Activated T-helper 1 cell treated with anti-CD3 and anti-CD28 coated beads, Interleukin-12 subunit alpha, Interleukin-12 subunit beta, Interleukin-2, Interleukin-4 antibody, amounts not matched to agents 30 ng/mL and 10 ng/mL and 1 ng/mL, durations not matched to agents 14 hours and 24 hours and 36 hours (primary cell): ENCODE measurements at regions not wholly inside any gene's neighbourhood (a gene's known extent, or its start where the extent isn't known, plus 50 kb on each side); places are given as distances from the start of the nearest gene placed in this dataset.

Source experiments
- DNase-seq: peaks from one replicate; pipeline ENCODE4 v3.0.0; 2021; ENCODE audit warnings: low spot score
- H3K27ac Mint-ChIP-seq: one replicate; pipeline ENCODE4 v1.8.0; 2021; ENCODE audit warnings: mild to moderate bottlenecking, mixed read lengths
- H3K27me3 Mint-ChIP-seq: one replicate; pipeline ENCODE4 v1.8.0; 2022; ENCODE audit warnings: mild to moderate bottlenecking, moderate library complexity, mixed read lengths; ENCODE audit not compliant: insufficient read depth
- H3K36me3 Mint-ChIP-seq: one replicate; pipeline ENCODE4 v1.8.0; 2021; ENCODE audit warnings: low read depth, mixed read lengths
- H3K4me1 Mint-ChIP-seq: one replicate; pipeline ENCODE4 v1.8.0; 2021; ENCODE audit warnings: low read depth, mixed read lengths
- H3K4me3 Mint-ChIP-seq: one replicate; pipeline ENCODE4 v1.8.0; 2021; ENCODE audit warnings: mild to moderate bottlenecking, moderate library complexity, mixed read lengths
- H3K9me3 Mint-ChIP-seq: one replicate; pipeline ENCODE4 v1.8.0; 2021; ENCODE audit warnings: mixed read lengths
- intact Hi-C: fragments of 100-400 bp; cut with micrococcal nuclease; formaldehyde crosslinking; loops from one replicate; pipeline ENCODE4 v1.15.1; 2024

DNA sequence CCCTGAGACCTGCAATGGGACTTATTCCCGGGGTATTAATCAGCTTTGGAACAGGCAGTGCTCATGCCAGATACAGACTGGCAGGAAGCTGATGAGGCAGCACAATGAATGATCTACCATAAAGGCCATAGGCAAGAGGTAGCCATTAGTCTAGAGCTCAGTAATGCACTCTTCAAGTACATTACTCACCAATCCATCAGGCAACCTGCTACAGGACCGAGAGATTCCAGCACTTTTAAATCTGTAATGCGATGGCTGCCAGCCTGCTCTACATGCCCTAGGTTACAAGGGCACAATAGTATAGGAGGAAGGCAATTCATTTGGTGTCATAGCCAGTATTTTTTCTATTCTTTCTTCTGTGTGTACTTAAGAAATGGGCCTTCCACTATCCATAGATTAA lies 217.8 kb upstream of the PMFBP1 start:
- no peak for DNase-seq
- H3K27ac Mint-ChIP-seq = no peak overlapping the region
- peaks cover 5% of the 10 kb centered on the region for H3K9me3 Mint-ChIP-seq
- intact Hi-C loops = no loop called here
- H3K4me1 Mint-ChIP-seq = no peaks in the 10 kb centered on the region
- H3K36me3 Mint-ChIP-seq = no peaks in the 10 kb centered on the region
- H3K27me3 Mint-ChIP-seq = peaks cover 2% of the 10 kb centered on the region
- no peak overlapping the region for H3K4me3 Mint-ChIP-seq

- intact Hi-C loops = no loop called here
- Mint-ChIP-seq H3K4me3 (no peak overlapping the region), H3K36me3 (no peaks in the 10 kb centered on the region), H3K27me3 (peaks cover 2% of the 10 kb centered on the region), H3K4me1 (no peaks in the 10 kb centered on the region), H3K27ac (no peak overlapping the region), H3K9me3 (no peaks in the 10 kb centered on the region)
- DNase-seq = no peak
These were observed 216.1 kb upstream of the PMFBP1 start for GRCh38 chr16:72388007-72388406.

- intact Hi-C loops = no loop called here
- DNase-seq = no peak
- H3K4me1 Mint-ChIP-seq = no peaks in the 10 kb centered on the region
- peaks cover 2% of the 10 kb centered on the region for H3K27me3 Mint-ChIP-seq
- H3K27ac Mint-ChIP-seq = no peak overlapping the region
- peaks cover 4% of the 10 kb centered on the region for H3K9me3 Mint-ChIP-seq
- no peaks in the 10 kb centered on the region for H3K36me3 Mint-ChIP-seq
- no peak overlapping the region for H3K4me3 Mint-ChIP-seq
These were observed 212.7 kb upstream of the PMFBP1 start for GRCh38 chr16:72384651-72385050.

DNA sequence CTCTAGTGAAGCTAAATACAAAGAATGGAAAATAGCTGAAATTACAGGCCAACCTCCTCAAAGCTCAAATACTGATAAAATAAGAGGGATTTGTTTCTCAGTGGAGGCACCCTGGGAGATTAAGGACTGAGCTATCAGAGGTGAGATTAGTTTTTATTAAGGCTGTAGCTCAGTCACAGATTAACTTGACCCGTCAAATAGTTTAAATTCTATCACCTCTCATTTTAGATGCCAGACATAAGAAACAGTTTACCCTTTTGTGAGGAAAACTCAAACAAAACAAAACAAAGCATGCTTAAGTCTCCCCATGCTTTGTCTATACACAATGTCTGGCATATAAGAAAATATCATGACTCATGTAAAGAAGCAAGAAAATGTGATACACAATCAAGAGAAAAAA lies 208.3 kb upstream of the PMFBP1 start:
- DNase-seq = no peak
- Mint-ChIP-seq H3K27me3 (no peaks in the 10 kb centered on the region), H3K4me3 (no peak overlapping the region), H3K36me3 (no peaks in the 10 kb centered on the region), H3K9me3 (peaks cover 4% of the 10 kb centered on the region), H3K27ac (no peak overlapping the region), H3K4me1 (no peaks in the 10 kb centered on the region)
- intact Hi-C loops = no loop called here

DNA sequence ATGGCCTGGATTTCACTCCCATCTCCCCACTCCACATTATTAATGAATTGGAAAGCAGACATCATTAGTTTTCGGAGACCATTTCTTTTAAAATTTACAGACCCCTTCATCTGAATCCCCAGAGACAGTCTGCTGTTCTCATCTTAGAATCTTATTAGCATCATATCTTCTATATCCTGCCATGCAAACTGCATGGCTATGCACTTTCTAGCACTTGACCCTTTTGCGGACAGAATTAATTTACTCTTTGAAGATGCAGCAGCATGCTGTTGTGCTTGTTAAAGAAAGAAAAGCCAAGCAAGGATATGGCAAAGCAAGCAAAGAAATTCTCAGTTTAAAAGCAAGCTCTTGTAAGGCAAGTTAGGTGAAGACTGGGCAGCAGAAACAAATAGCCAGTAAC lies 201.2 kb upstream of the PMFBP1 start:
- H3K27ac Mint-ChIP-seq = no peak overlapping the region
- no peaks in the 10 kb centered on the region for H3K27me3 Mint-ChIP-seq
- intact Hi-C loops = no loop called here
- no peaks in the 10 kb centered on the region for H3K36me3 Mint-ChIP-seq
- H3K4me1 Mint-ChIP-seq = no peaks in the 10 kb centered on the region
- no peak overlapping the region for H3K4me3 Mint-ChIP-seq
- no peak for DNase-seq
- H3K9me3 Mint-ChIP-seq = no peaks in the 10 kb centered on the region

DNA sequence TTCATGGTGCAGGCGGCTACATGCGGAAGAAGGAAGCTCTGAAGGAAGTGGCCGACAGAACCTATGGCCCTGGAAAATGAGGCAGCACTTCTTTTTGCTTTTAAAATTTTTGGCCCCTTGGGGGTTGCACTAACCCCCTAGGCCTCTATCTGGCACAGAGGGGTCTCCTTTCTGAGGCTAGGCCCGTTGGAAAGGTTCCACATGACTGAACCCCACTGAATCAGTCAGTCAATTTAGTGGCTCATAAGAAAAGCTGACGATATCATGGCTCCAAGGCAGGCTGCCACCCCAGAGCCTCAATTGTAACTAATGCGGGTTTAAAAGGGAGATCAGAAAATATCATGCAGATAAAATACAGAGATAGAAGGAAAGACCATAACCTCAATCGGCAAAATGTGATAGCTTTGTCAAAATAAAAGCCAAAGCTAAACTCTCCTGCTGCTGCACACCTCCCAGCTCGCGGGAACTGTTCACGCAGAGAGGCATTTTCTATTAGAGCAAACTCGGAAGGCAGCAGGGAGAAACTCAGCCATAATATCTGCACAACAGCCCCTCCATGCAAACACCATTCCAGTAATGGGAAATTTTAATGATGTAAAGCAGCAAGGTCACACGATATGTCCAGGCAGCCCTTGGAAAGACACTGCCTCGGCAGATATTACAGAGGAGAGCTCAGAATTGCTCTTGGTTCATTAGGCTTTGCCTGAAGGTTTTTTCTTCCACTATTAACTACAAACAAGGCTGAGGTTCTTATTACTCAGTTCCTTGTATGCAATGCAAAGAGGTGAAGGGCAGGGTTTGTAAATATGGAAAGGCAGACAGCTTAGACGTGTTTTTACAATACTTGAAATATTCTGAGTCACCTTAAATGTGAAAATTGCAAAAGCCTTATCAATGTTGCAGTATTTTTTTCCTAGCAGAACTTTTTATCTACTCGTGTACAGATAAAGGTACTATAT lies 200.4 kb upstream of the PMFBP1 start:
- H3K36me3 Mint-ChIP-seq = no peaks in the 10 kb centered on the region
- H3K4me1 Mint-ChIP-seq = no peaks in the 10 kb centered on the region
- no peak overlapping the region for H3K4me3 Mint-ChIP-seq
- no peaks in the 10 kb centered on the region for H3K9me3 Mint-ChIP-seq
- no peak for DNase-seq
- intact Hi-C loops = no loop called here
- H3K27ac Mint-ChIP-seq = no peak overlapping the region
- H3K27me3 Mint-ChIP-seq = no peaks in the 10 kb centered on the region

DNA sequence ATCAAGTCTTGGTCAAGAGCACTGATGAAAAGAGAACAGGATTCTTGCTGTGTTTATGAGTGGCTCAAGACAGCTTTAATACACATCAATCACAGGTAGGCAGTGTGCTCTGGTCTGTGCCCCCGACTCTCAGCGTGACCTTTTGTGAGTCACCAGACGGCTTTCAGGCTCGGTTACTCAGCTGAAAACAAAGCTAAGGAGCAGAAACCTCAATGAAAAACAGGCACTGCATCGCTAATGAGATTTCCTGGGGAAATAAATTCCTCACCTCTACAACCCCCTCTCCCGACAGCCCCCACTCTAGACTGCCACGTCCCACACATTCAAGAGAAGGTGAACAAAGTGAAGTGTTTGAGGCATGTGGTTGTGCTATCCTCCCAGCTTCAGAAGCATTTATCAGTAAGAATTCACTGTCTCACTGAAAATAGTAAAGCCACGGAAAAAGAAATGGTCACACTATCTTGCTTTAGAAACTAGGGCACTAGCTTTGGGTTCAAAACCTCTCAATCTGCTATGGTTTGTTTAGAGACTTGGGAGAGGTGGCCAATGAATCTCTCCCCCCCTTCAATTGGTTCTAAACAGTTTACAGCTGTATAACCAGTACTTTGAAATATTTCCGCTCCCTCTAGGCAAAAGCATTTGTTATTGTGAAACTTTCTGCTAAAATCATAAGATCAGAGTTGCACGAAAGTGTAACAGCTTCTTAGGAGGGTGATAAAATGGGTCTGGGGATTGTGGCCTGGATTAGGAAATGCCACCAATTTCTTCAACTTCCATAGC lies 199.5 kb upstream of the PMFBP1 start:
- intact Hi-C loops = no loop called here
- no peaks in the 10 kb centered on the region for H3K9me3 Mint-ChIP-seq
- no peaks in the 10 kb centered on the region for H3K27me3 Mint-ChIP-seq
- no peaks in the 10 kb centered on the region for H3K4me1 Mint-ChIP-seq
- no peak for DNase-seq
- H3K36me3 Mint-ChIP-seq = no peaks in the 10 kb centered on the region
- no peak overlapping the region for H3K27ac Mint-ChIP-seq
- H3K4me3 Mint-ChIP-seq = no peak overlapping the region

GRCh38 chr16:72369274-72369673 lies 197.3 kb upstream of the PMFBP1 start:
- Mint-ChIP-seq H3K27ac (no peak overlapping the region), H3K36me3 (no peaks in the 10 kb centered on the region), H3K27me3 (no peaks in the 10 kb centered on the region), H3K9me3 (no peaks in the 10 kb centered on the region), H3K4me3 (no peak overlapping the region), H3K4me1 (no peaks in the 10 kb centered on the region)
- no peak for DNase-seq
- intact Hi-C loops = no loop called here

GRCh38 chr16:72367851-72368250 lies 195.9 kb upstream of the PMFBP1 start:
- H3K27me3 Mint-ChIP-seq = no peaks in the 10 kb centered on the region
- no peak overlapping the region for H3K4me3 Mint-ChIP-seq
- H3K36me3 Mint-ChIP-seq = no peaks in the 10 kb centered on the region
- no peak overlapping the region for H3K27ac Mint-ChIP-seq
- intact Hi-C loops = no loop called here
- H3K4me1 Mint-ChIP-seq = no peaks in the 10 kb centered on the region
- DNase-seq = no peak
- H3K9me3 Mint-ChIP-seq = no peaks in the 10 kb centered on the region

GRCh38 chr16:72362973-72363372 lies 191.0 kb upstream of the PMFBP1 start:
- intact Hi-C loops = no loop called here
- H3K4me3 Mint-ChIP-seq = no peak overlapping the region
- H3K36me3 Mint-ChIP-seq = no peaks in the 10 kb centered on the region
- no peaks in the 10 kb centered on the region for H3K9me3 Mint-ChIP-seq
- no peaks in the 10 kb centered on the region for H3K27me3 Mint-ChIP-seq
- no peaks in the 10 kb centered on the region for H3K4me1 Mint-ChIP-seq
- H3K27ac Mint-ChIP-seq = no peak overlapping the region
- no peak for DNase-seq

- Mint-ChIP-seq H3K27me3 (no peaks in the 10 kb centered on the region), H3K4me1 (no peaks in the 10 kb centered on the region), H3K36me3 (no peaks in the 10 kb centered on the region), H3K4me3 (no peak overlapping the region), H3K9me3 (no peaks in the 10 kb centered on the region), H3K27ac (no peak overlapping the region)
- no peak for DNase-seq
- intact Hi-C loops = no loop called here
These were observed 190.5 kb upstream of the PMFBP1 start for GRCh38 chr16:72362476-72362875.

DNA sequence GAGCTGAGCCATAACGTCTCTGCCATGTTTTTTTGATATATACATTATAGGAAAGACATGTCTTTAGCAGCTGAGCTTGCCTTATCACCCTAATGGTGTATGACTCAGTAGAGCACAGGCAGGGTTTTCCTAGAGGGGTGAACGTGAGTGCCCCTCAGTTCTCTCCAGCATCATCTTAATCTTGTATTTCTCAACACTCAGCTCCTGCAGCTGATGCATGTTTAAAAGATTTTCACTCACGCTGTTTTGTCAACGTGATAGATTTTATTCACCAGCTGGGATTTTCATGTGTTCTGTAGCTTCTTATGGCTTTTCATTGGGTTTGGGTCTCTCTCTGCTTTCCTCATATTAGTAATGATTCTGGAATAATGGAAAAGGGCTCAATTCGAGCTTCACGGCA lies 186.0 kb upstream of the PMFBP1 start:
- Mint-ChIP-seq H3K9me3 (no peaks in the 10 kb centered on the region), H3K4me1 (no peaks in the 10 kb centered on the region), H3K27me3 (no peaks in the 10 kb centered on the region), H3K36me3 (no peaks in the 10 kb centered on the region), H3K4me3 (no peak overlapping the region), H3K27ac (no peak overlapping the region)
- intact Hi-C loops = no loop called here
- DNase-seq = no peak

DNA sequence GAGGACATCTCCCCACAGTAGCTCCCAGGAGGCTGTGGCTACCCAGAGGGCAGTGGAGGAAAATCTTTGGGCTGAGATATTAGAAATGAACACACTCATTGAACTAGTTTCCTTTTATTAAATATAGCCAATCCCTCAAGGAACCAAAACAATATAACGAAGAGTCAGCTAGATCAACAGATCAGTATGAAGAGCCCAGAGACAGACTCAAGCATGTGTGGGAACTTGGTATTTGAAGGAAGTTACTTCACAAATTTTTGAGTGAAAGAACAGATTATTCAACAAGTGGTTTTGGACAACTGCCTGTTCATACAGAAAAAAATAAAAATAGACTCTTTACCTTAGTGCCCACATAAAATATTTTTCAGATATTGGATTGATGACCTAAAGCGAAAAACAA lies 183.6 kb upstream of the PMFBP1 start:
- no peaks in the 10 kb centered on the region for H3K4me1 Mint-ChIP-seq
- H3K27ac Mint-ChIP-seq = no peak overlapping the region
- no peaks in the 10 kb centered on the region for H3K9me3 Mint-ChIP-seq
- DNase-seq = no peak
- H3K27me3 Mint-ChIP-seq = no peaks in the 10 kb centered on the region
- no peak overlapping the region for H3K4me3 Mint-ChIP-seq
- no peaks in the 10 kb centered on the region for H3K36me3 Mint-ChIP-seq
- intact Hi-C loops = no loop called here
